Esophagus (tissue), 2 donors: ENCODE measurements at regions not wholly inside any gene's neighbourhood (a gene's known extent, or its start where the extent isn't known, plus 50 kb on each side); places are given as distances from the start of the nearest gene placed in this dataset.
"Not testable (repeated sequence)": the region's sequence is repeated elsewhere in the genome, so short reads cannot be mapped to it uniquely, and the experiment has no call there.

ENCODE experiments used
- H3K27ac ChIP-seq, 2 donors: one replicate each; pipeline ENCODE4 v1.5.1; 2013; ENCODE audit warnings: low read depth in 2 of 2, mild to moderate bottlenecking in 2 of 2, inconsistent platforms in 1 of 2, low read length in 1 of 2, moderate library complexity in 1 of 2
- H3K27me3 ChIP-seq, 2 donors: one replicate each; pipeline ENCODE4 v1.6.1; 2013; ENCODE audit warnings: low read length in 2 of 2, control low read depth in 1 of 2, mild to moderate bottlenecking in 1 of 2; ENCODE audit not compliant: insufficient read depth in 2 of 2, control insufficient read depth in 1 of 2
- H3K36me3 ChIP-seq, 2 donors: one replicate each; pipeline ENCODE4 v1.6.1; 2013; ENCODE audit warnings: low read length in 1 of 2; ENCODE audit not compliant: control insufficient read depth in 2 of 2, insufficient read depth in 2 of 2
- H3K4me1 ChIP-seq, 2 donors: one replicate each; pipeline ENCODE4 v1.6.1; 2013; ENCODE audit warnings: low read length in 1 of 2; ENCODE audit not compliant: control insufficient read depth in 2 of 2, insufficient read depth in 2 of 2
- H3K4me3 ChIP-seq, 2 donors: one replicate each; pipeline ENCODE4 v1.5.1; 2013; ENCODE audit warnings: low read length in 2 of 2, mild to moderate bottlenecking in 2 of 2, low read depth in 1 of 2, moderate library complexity in 1 of 2
- H3K9me3 ChIP-seq, 2 donors: one replicate each; pipeline ENCODE4 v1.6.1; 2013; ENCODE audit warnings: mild to moderate bottlenecking in 2 of 2, low read depth in 1 of 2, low read length in 1 of 2, moderate library complexity in 1 of 2; ENCODE audit not compliant: control insufficient read depth in 2 of 2, insufficient read depth in 1 of 2
- WGBS, 2 donors: extraction: QIAGEN DNeasy Blood & Tissue Kit; methylation state at CpG; one replicate each; pipeline ENCODE4 v1.1.7; 2013; 5-methylcytosine and 5-hydroxymethylcytosine counted together
- donor health status: healthy with polysubstance abuse.
- donor health status: Bipolar disorder and iron deficiency.

DNA sequence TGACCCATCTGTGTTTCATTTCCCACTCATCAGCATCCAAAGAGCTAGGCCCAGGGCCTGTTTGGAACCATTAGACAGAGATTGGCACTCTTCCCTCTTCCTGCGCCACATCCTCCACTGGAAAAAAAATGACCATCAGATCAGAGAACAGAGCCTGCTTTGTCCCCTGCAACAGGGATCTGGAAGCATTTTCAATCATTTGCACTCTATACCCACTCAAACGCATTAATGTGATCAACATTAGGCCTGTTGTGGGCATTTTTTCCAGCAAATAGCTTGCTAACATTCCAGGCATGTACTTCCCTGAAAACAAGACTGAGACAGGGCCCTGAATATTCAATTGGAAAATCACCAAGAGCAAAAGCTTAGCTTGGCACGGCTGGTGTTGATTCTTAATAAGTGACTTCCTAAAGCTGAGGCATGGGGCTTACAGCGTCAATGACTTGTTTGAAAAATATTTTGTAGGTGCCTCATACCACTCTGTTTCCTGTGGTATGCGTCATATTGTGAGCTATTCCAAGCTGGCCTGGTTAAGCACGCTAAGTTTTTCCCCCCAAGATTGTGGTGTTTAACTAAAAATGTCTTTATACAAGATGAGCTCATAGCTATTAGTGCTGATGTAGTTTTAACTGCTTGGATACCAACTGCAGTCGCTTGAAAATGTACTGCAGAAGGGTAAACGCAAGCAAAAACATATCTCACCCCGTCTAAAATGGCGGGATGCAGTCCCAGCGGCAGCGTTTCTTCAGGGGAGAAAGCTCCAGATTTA is 404.4 kb downstream of the SPRY2 start:
- H3K9me3 ChIP-seq, result no peaks in the 10 kb centered on the region
- H3K27ac ChIP-seq, result peak overlapping the region; percentile 34 to 65
- H3K4me3 ChIP-seq, result no peak overlapping the region
- no peaks in the 10 kb centered on the region for H3K36me3 ChIP-seq
- no peaks in the 10 kb centered on the region for H3K4me1 ChIP-seq
- no peaks in the 10 kb centered on the region for H3K27me3 ChIP-seq
- WGBS, 2 donors, result 51 to 56% methylated on average over 12 of the region's 12 CpGs

GRCh38 chr13:79935121-79935520 is 405.8 kb downstream of the SPRY2 start:
- Histone ChIP-seq H3K27me3 (no peaks in the 10 kb centered on the region), H3K27ac (no peak overlapping the region), H3K4me3 (no peak overlapping the region), H3K9me3 (no peaks in the 10 kb centered on the region), H3K4me1 (no peaks in the 10 kb centered on the region), H3K36me3 (no peaks in the 10 kb centered on the region)

- no peaks in the 10 kb centered on the region for H3K36me3 ChIP-seq
- 88 to 92% methylated on average over 2 of the region's 2 CpGs for WGBS, 2 donors
Measured at GRCh38 chr13:79933389-79933788, 407.5 kb downstream of the SPRY2 start.

GRCh38 chr13:79932556-79932955 is 408.4 kb downstream of the SPRY2 start:
- H3K9me3 ChIP-seq, result no peaks in the 10 kb centered on the region
- H3K27me3 ChIP-seq, result no peaks in the 10 kb centered on the region
- H3K4me1 ChIP-seq, result no peaks in the 10 kb centered on the region
- H3K36me3 ChIP-seq, result no peaks in the 10 kb centered on the region
- WGBS, 2 donors, result 46 to 68% methylated on average over 2 of the region's 2 CpGs
- no peak overlapping the region for H3K27ac ChIP-seq
- H3K4me3 ChIP-seq, result no peak overlapping the region

More at GRCh38 chr13:79933389-79933788, 407.5 kb downstream of the SPRY2 start:
- Histone ChIP-seq H3K4me1 (no peaks in the 10 kb centered on the region), H3K4me3 (no peak overlapping the region), H3K9me3 (no peaks in the 10 kb centered on the region), H3K27ac (no peak overlapping the region), H3K27me3 (no peaks in the 10 kb centered on the region)

DNA sequence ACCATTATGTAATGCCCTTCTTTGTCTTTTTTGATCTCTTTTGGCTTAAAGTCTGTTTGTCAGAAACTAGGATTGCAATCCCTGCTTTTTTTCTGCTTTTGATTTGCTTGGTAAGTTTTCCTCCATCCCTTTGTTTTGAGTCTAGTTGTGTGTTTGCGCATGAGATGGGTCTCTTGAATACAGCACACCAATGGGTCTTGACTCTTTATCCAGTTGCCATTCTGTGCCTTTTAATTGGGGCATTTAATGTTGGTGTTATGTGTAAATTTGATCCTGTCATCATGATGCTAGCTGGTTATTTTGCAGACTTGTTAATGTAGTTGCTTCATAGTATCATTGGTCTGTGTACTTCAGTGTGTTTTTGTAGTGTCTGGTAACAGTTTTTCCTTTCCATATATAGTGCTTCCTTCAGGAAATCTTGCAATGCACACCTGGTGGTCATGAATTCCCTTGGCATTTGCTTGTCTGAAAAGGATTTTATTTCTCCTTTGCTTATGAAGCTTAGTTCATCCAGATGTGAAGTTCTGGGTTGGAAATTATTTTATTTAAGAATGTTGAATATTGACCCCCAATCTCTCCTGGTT is 416.9 kb downstream of the SPRY2 start:
- WGBS, 2 donors, result 97 to 100% methylated on average over 1 of the region's 1 CpG

DNA sequence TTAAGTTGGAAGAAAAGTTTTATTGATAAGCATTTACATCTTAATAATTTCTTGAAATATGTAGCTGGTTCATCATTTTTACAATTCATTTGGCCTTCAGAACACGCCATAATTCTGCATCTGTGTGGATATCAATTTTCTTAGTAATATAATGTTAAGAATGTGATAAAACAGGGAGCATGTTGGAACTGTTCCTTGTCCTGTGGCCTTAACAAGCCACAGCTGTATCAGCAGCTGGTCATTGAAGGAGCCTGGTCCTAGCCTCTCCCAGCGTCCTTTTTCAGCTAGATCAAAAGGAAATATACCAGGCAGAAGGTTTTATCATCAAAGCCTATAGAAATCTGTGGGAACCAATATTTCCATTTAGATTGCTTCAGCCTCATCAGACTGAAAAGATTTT is 421.8 kb downstream of the SPRY2 start:
- H3K27me3 ChIP-seq, result no peaks in the 10 kb centered on the region
- WGBS, 2 donors, result 42 to 57% methylated on average over 2 of the region's 2 CpGs
- no peaks in the 10 kb centered on the region for H3K36me3 ChIP-seq
- H3K27ac ChIP-seq, result no peak overlapping the region
- H3K4me3 ChIP-seq, result no peak overlapping the region
- H3K9me3 ChIP-seq, result no peaks in the 10 kb centered on the region
- no peaks in the 10 kb centered on the region for H3K4me1 ChIP-seq

More for the DNA sequence above, 416.9 kb downstream of the SPRY2 start:
- not testable (repeated sequence) for H3K9me3 ChIP-seq, H3K4me3 ChIP-seq, H3K4me1 ChIP-seq, H3K36me3 ChIP-seq, H3K27ac ChIP-seq, H3K27me3 ChIP-seq

DNA sequence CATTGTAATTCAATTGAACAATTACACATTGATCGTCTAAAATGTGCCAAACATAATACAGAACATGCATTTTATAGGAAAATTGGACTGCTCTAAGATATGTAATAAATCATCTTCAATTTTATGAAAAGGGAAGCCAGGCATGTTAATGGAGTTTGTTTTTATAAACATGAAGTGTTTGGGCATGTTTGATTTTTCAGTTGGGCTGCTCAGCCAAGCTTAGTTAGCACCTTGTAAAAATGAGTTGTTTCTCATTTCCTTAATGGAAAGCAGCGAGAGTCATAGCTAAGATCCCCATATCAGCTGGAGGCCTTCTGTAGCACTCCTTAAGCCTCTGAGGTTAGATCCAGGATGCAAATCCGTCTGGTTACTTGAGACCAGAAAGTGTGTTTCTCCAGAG is 422.3 kb downstream of the SPRY2 start:
- Histone ChIP-seq H3K4me3 (no peak overlapping the region), H3K36me3 (no peaks in the 10 kb centered on the region), H3K27ac (no peak overlapping the region), H3K9me3 (no peaks in the 10 kb centered on the region), H3K4me1 (no peaks in the 10 kb centered on the region), H3K27me3 (no peaks in the 10 kb centered on the region)
- WGBS, 2 donors, result 37 to 46% methylated on average over 3 of the region's 3 CpGs

DNA sequence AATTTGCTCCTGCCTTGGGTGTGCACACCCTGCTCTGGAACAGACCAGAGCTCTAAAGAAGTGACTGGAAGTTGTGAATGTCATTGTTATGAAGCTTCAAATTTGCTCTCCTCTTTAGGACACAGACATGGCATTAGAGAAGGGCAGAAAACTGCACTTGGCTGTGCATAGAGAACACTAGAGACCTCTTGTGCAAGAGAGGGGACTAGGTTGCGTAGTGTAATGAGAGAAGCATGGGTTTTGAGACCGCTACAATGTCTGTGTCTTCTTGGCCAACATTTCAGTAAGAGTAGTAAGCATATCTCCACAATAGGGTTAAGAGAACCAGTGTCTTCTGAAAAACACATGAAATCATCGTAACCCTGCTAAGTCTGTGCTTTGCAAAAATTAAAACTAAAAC is 423.3 kb downstream of the SPRY2 start:
- WGBS, 2 donors, result 95 to 98% methylated on average over 3 of the region's 3 CpGs

DNA sequence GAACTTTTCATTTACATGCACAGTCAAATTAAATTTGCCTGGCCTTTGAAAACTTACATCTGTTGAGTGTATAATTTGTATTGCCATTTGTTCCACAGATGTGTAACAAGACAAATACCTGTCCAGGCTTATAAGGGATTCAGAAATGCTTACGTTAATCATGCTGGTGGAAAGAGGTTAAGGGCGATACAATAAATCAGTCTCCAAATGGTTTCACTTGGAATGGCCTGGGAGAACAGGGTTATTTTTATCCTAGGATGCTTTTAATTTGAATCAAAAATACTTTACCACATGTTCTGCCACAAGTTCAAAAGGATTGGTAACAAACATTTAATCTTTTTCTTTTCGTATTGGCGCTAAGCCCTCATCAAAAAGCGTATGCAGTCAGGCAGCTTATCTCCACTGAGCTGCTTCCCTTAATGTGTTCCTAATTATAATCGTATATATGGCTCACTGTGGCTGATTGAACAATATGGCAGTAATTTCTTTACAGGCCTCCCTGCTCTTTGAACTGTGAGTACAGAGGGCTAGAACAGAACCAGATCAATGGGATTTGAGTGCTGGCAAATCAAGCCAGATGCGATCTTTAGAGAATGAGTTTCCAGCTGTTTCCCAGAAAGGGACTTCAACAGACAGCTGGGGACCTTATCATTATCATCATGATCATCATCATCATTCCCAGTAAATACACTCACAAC is 425.7 kb downstream of the SPRY2 start:
- no peaks in the 10 kb centered on the region for H3K4me1 ChIP-seq
- no peaks in the 10 kb centered on the region for H3K9me3 ChIP-seq
- H3K27me3 ChIP-seq, result no peaks in the 10 kb centered on the region
- no peak overlapping the region for H3K27ac ChIP-seq
- 51 to 63% methylated on average over 7 of the region's 7 CpGs for WGBS, 2 donors
- H3K4me3 ChIP-seq, result no peak overlapping the region
- no peaks in the 10 kb centered on the region for H3K36me3 ChIP-seq

More for the DNA sequence above, 423.3 kb downstream of the SPRY2 start:
- Histone ChIP-seq H3K27ac (no peak overlapping the region), H3K4me3 (no peak overlapping the region), H3K9me3 (no peaks in the 10 kb centered on the region), H3K36me3 (no peaks in the 10 kb centered on the region), H3K4me1 (no peaks in the 10 kb centered on the region), H3K27me3 (no peaks in the 10 kb centered on the region)
